HL-60/S4 treated with phorbol 12-myristate 13-acetate at 8.2 ng/mL for 4 days and 3 days (cell line): ENCODE measurements at regions not wholly inside any gene's neighbourhood (a gene's known extent, or its start where the extent isn't known, plus 50 kb on each side); places are given as distances from the start of the nearest gene placed in this dataset.

Experiments used
- in situ Hi-C: fragments of 300-500 bp; cut with MboI; formaldehyde crosslinking; loops from 2 replicates; pipeline ENCODE4 v1.15.0; 2022; ENCODE audit warnings: low sequenced_read_pairs

GRCh38 chr7:70953796-70954195, 178.1 kb upstream of the GALNT17 start:
- in situ Hi-C loops, result no loop called here

- in situ Hi-C loops, result no loop called here
Measured at GRCh38 chr7:70972693-70973092, 159.3 kb upstream of the GALNT17 start.

- in situ Hi-C loops, result no loop called here
Measured at GRCh38 chr7:70975754-70976153, 156.2 kb upstream of the GALNT17 start.

GRCh38 chr7:70986297-70986696, 145.6 kb upstream of the GALNT17 start:
- in situ Hi-C loops, result no loop called here

GRCh38 chr7:70994176-70994575, 137.8 kb upstream of the GALNT17 start:
- in situ Hi-C loops, result no loop called here

- in situ Hi-C loops, result no loop called here
Measured at GRCh38 chr7:70997261-70997660, 134.7 kb upstream of the GALNT17 start.

- in situ Hi-C loops, result no loop called here
Measured at GRCh38 chr7:71005109-71005508, 126.8 kb upstream of the GALNT17 start.

- in situ Hi-C loops, result no loop called here
Measured at GRCh38 chr7:71009636-71010035, 122.3 kb upstream of the GALNT17 start.

GRCh38 chr7:71015252-71015900, 116.6 kb upstream of the GALNT17 start:
- in situ Hi-C loops, result no loop called here

- in situ Hi-C loops, result no loop called here
Measured at GRCh38 chr7:71016401-71016800, 115.5 kb upstream of the GALNT17 start.

GRCh38 chr7:71017602-71018001, 114.3 kb upstream of the GALNT17 start:
- in situ Hi-C loops, result no loop called here

- in situ Hi-C loops, result no loop called here
Measured at GRCh38 chr7:71019706-71020105, 112.2 kb upstream of the GALNT17 start.

GRCh38 chr7:71021131-71021530, 110.8 kb upstream of the GALNT17 start:
- in situ Hi-C loops, result no loop called here

- in situ Hi-C loops, result no loop called here
Measured at GRCh38 chr7:71026680-71027079, 105.3 kb upstream of the GALNT17 start.

- in situ Hi-C loops, result no loop called here
Measured at GRCh38 chr7:71034243-71034642, 97.7 kb upstream of the GALNT17 start.

- in situ Hi-C loops, result no loop called here
Measured at GRCh38 chr7:71042591-71042990, 89.4 kb upstream of the GALNT17 start.

- in situ Hi-C loops, result no loop called here
Measured at GRCh38 chr7:71050492-71050891, 81.5 kb upstream of the GALNT17 start.

- in situ Hi-C loops, result no loop called here
Measured at GRCh38 chr7:71055504-71055903, 76.4 kb upstream of the GALNT17 start.

GRCh38 chr7:71077743-71078476, 54.0 kb upstream of the GALNT17 start:
- in situ Hi-C loops, result no loop called here
